K562 (cell line): ENCODE measurements at regions not wholly inside any gene's neighbourhood (a gene's known extent, or its start where the extent isn't known, plus 50 kb on each side); places are given as distances from the start of the nearest gene placed in this dataset.

Experiments used
- ATAC-seq: fragments of 200-7000 bp; cut with Tn5 transposase; 3 replicates; pipeline ENCODE4 v1.9.1; 2020; ENCODE audit warnings: moderate library complexity
- BruUV-seq: library from RNA; stranded (reverse); fragments of 400-500 nt; replicated peaks from 2 replicates; lab custom pipeline; 2021; lab: Mats Ljungman, UMichigan
- CTCF ChIA-PET: fragments of 300-600 bp; formaldehyde crosslinking; extraction: SDS; loops from one replicate; lab custom pipeline; 2021; ENCODE audit warnings: low intra/inter-chr PET ratio; lab: Yijun Ruan, JAX
- POLR2A ChIA-PET: fragments of 300-600, 350-650 bp; sonication (Branson Sonifier 250); formaldehyde crosslinking; extraction: SDS; loops from one replicate; lab custom pipeline; 2021; ENCODE audit warnings: antibody characterized with exemption, inconsistent platforms; lab: Yijun Ruan, JAX
- DNase-seq, 4 experiments: peaks; one replicate each; pipeline versions ENCODE4 v3.0.0 to v3.0.0-alpha.2; 2011 to 2018; ENCODE audit warnings: low spot score in 3 of 4, mixed read lengths in 3 of 4; ENCODE audit errors: extremely low read depth in 1 of 4
- FAIRE-seq: peaks from 2 replicates; lab custom pipeline; 2011; peaks lifted over from hg19 to GRCh38; lab: Jason Lieb, UNC
- H2AFZ ChIP-seq: 2 replicates; pipeline ENCODE4 v1.6.0; 2011; ENCODE audit warnings: low read depth, low read length, control low read depth, inconsistent platforms
- H3K27ac ChIP-seq: fragments of 200-600 bp; 3 replicates; pipeline ENCODE4 v1.8.0; 2011; ENCODE audit warnings: low read depth, mild to moderate bottlenecking, control low read depth, inconsistent platforms, low read length, moderate library complexity, mixed read lengths; ENCODE audit errors: extremely low read depth
- H3K27me3 ChIP-seq, 2 experiments: fragments of 300-600 bp in 1 of 2; 2 replicates in 1 of 2; 3 replicates in 1 of 2; pipeline versions ENCODE4 v1.6.0 to v1.8.0; 2011; ENCODE audit warnings: inconsistent platforms in 2 of 2, low read length in 2 of 2, mild to moderate bottlenecking in 1 of 2, mixed read lengths in 1 of 2, moderate library complexity in 1 of 2; ENCODE audit not compliant: control insufficient read depth in 2 of 2, insufficient read depth in 2 of 2
- H3K36me3 ChIP-seq: fragments of 300-600 bp; 3 replicates; pipeline ENCODE4 v1.8.0; 2011; ENCODE audit warnings: mild to moderate bottlenecking, low read length, inconsistent platforms; ENCODE audit not compliant: control insufficient read depth, insufficient read depth
- H3K4me1 ChIP-seq, 2 experiments: fragments of 200-600 bp in 1 of 2; replicated peaks in 1 of 2; 2 replicates in 1 of 2; 3 replicates in 1 of 2; pipeline versions ENCODE4 v1.5.1 to v1.8.0; 2011; ENCODE audit warnings: inconsistent platforms in 2 of 2, low read length in 2 of 2, mild to moderate bottlenecking in 1 of 2, mixed read lengths in 1 of 2, moderate library complexity in 1 of 2; ENCODE audit not compliant: control insufficient read depth in 2 of 2, insufficient read depth in 2 of 2
- H3K4me2 ChIP-seq: 2 replicates; pipeline ENCODE4 v1.6.1; 2011; ENCODE audit warnings: low read length, control low read depth, inconsistent platforms, mixed read lengths; ENCODE audit not compliant: insufficient read depth
- H3K4me3 ChIP-seq: fragments of 200-600 bp; sonication (generic), shearing (Covaris generic); 2 replicates; pipeline ENCODE4 v1.5.1; 2016; ENCODE audit warnings: control low read depth, inconsistent platforms
- H3K79me2 ChIP-seq: fragments of 200-600 bp; 3 replicates; pipeline ENCODE4 v1.8.0; 2011; ENCODE audit warnings: low read length, inconsistent platforms; ENCODE audit not compliant: control insufficient read depth, insufficient read depth
- H3K9ac ChIP-seq, 2 experiments: 2 replicates each; pipeline versions ENCODE4 v1.6.0 to v1.6.1; 2011; ENCODE audit warnings: low read depth in 2 of 2, low read length in 2 of 2, control low read depth in 1 of 2, inconsistent platforms in 1 of 2, mild to moderate bottlenecking in 1 of 2, mixed read lengths in 1 of 2; ENCODE audit not compliant: insufficient read depth in 1 of 2
- H3K9me1 ChIP-seq: one replicate; pipeline ENCODE4 v1.6.0; 2011; ENCODE audit warnings: inconsistent platforms, mild to moderate bottlenecking, low read length, moderate library complexity; ENCODE audit not compliant: control insufficient read depth, insufficient read depth
- H3K9me3 ChIP-seq: replicated peaks from 2 replicates; pipeline ENCODE4 v1.5.1; 2011; ENCODE audit warnings: low read depth, low read length, inconsistent platforms; ENCODE audit not compliant: control insufficient read depth, insufficient read depth
- H4K20me1 ChIP-seq: replicated peaks from 2 replicates; pipeline ENCODE4 v1.6.1; 2011; ENCODE audit warnings: low read length, inconsistent platforms, mixed read lengths; ENCODE audit not compliant: control insufficient read depth, insufficient read depth
- DDX20 ChIP-seq: fragments of 450-650 bp; IDR thresholded peaks from 2 replicates; pipeline ENCODE4 v1.6.1; 2016; ENCODE audit warnings: missing genetic modification characterization, low read depth, mild to moderate bottlenecking, missing compliant biosample characterization, moderate library complexity
- KAT7 ChIP-seq: sonication (generic); formaldehyde crosslinking; IDR thresholded peaks from 2 replicates; pipeline ENCODE4 v1.8.0; 2022; ENCODE audit warnings: missing genetic modification reagents, mild to moderate bottlenecking, borderline replicate concordance
- MECOM ChIP-seq: fragments of 250-450 bp; sonication (Bioruptor Pico); IDR thresholded peaks from 2 replicates; pipeline ENCODE4 v1.8.0; 2022; ENCODE audit warnings: inconsistent platforms
- MTA1 ChIP-seq: fragments of 450-650 bp; IDR thresholded peaks from 2 replicates; pipeline ENCODE4 v1.6.1; 2017; ENCODE audit warnings: borderline replicate concordance
- MTA2 ChIP-seq: fragments of 450-650 bp; IDR thresholded peaks from 2 replicates; pipeline ENCODE4 v1.6.1; 2016; ENCODE audit warnings: low read depth
- NFRKB ChIP-seq: fragments of 450-650 bp; IDR thresholded peaks from 2 replicates; pipeline ENCODE4 v1.6.1; 2016; ENCODE audit warnings: low read depth
- RBM17 ChIP-seq: fragments of 200-400 bp; formaldehyde crosslinking; IDR thresholded peaks from 2 replicates; pipeline ENCODE4 v1.6.1; 2017; ENCODE audit warnings: low read depth, mild to moderate bottlenecking, low read length, borderline replicate concordance
- ZBTB2 ChIP-seq: fragments of 450-650 bp; IDR thresholded peaks from 2 replicates; pipeline ENCODE4 v1.6.1; 2016; ENCODE audit warnings: antibody characterized with exemption
- ZNF12 ChIP-seq: sonication (generic); formaldehyde crosslinking; IDR thresholded peaks from 2 replicates; pipeline ENCODE4 v1.4.0; 2020; ENCODE audit warnings: mild to moderate bottlenecking, missing genetic modification reagents
- ZNF165 ChIP-seq: fragments of 250-450 bp; sonication (Bioruptor Pico); IDR thresholded peaks from 2 replicates; pipeline ENCODE4 v1.4.0; 2020; ENCODE audit warnings: borderline replicate concordance
- ZNF253 ChIP-seq: fragments of 250-450 bp; sonication (Bioruptor Pico); conservative IDR thresholded peaks from 2 replicates; pipeline ENCODE4 v1.6.1; 2021; ENCODE audit warnings: mild to moderate bottlenecking
- ZNF609 ChIP-seq: sonication (generic); formaldehyde crosslinking; IDR thresholded peaks from 2 replicates; pipeline ENCODE4 v1.8.1; 2023; ENCODE audit warnings: missing genetic modification reagents, mild to moderate bottlenecking, borderline replicate concordance
- WGBS: fragments of 100-300 bp; shearing (Covaris generic); methylation state at CpG from one replicate; pipeline ENCODE4 v1.1.6; 2016; ENCODE audit warnings: low coverage, mixed read lengths; ENCODE audit not compliant: insufficient coverage; ENCODE audit errors: missing lambda C conversion rate; 5-methylcytosine and 5-hydroxymethylcytosine counted together
- in situ Hi-C: fragments of 300-500 bp; cut with MboI; formaldehyde crosslinking; loops from 4 replicates; pipeline ENCODE4 v1.15.0; 2018; ENCODE audit warnings: inconsistent platforms, mixed read lengths
- intact Hi-C: fragments of 100-400 bp; cut with micrococcal nuclease; formaldehyde crosslinking; loops from 2 replicates; pipeline ENCODE4 v1.14.2; 2022

- intact Hi-C loops (no loop called here), in situ Hi-C loops (no loop called here)
- Histone ChIP-seq H3K27me3 (no peaks in the 10 kb centered on the region), H2AFZ (no peak overlapping the region), H3K4me2 (no peak overlapping the region), H3K79me2 (no peaks in the 10 kb centered on the region), H3K9me3 (no peaks in the 10 kb centered on the region), H3K36me3 (no peaks in the 10 kb centered on the region), H3K9me1 (no peaks in the 10 kb centered on the region), H3K9ac (no peak overlapping the region), H3K27ac (no peak overlapping the region), H4K20me1 (no peaks in the 10 kb centered on the region), H3K4me3 (no peak overlapping the region), H3K4me1 (peaks cover 3 to 18% of the 10 kb centered on the region in 2 experiments; a peak in 4 of 5 replicates)
- DNase-seq (no peak), ATAC-seq (no peak), FAIRE-seq (no peak)
- WGBS = 72% methylated on average over 4 of the region's 4 CpGs
- CTCF ChIA-PET = no interaction called here
- TF ChIP-seq MTA1 (no peak), MTA2 (no peak), ZNF12 (CRISPR knock-in tag) (no peak), DDX20 (tag) (no peak), ZNF609 (CRISPR knock-in tag) (no peak), KAT7 (CRISPR knock-in tag) (no peak), ZNF165 (no peak), MECOM (CRISPR knock-in tag) (no peak), ZBTB2 (no peak), RBM17 (no peak), NFRKB (no peak), ZNF253 (CRISPR knock-in tag) (no peak)
- POLR2A ChIA-PET = interaction anchor here (0.9 kb wide), 1 partner anchor 13 kb away, joined by 4 read pairs; no protein-coding TSS in a partner anchor
- no TSS peak for BruUV-seq
Measured at GRCh38 chr6:14718861-14719260, 527.0 kb upstream of the JARID2 start.
